Calu3 (cell line): ENCODE measurements at regions not wholly inside any gene's neighbourhood (a gene's known extent, or its start where the extent isn't known, plus 50 kb on each side); places are given as distances from the start of the nearest gene placed in this dataset.

Experiments used
- BruUV-seq: library from RNA; stranded (reverse); fragments of 400-500 nt; replicated peaks from 2 replicates; lab custom pipeline; 2021; lab: Mats Ljungman, UMichigan
- CTCF ChIA-PET: fragments of 300-600 bp; sonication (Branson Sonifier 250); formaldehyde crosslinking; loops from one replicate; lab custom pipeline; 2022; ENCODE audit warnings: antibody characterized with exemption; lab: Charles Lee
- DNase-seq: peaks from one replicate; pipeline ENCODE4 v3.0.0; 2022
- H3K27ac Mint-ChIP-seq: one replicate; pipeline ENCODE4 v1.8.0; 2022; ENCODE audit warnings: mixed read lengths; ENCODE audit not compliant: unreplicated experiment
- H3K27me3 Mint-ChIP-seq: one replicate; pipeline ENCODE4 v1.8.0; 2022; ENCODE audit warnings: mixed read lengths; ENCODE audit not compliant: unreplicated experiment
- H3K36me3 Mint-ChIP-seq: one replicate; pipeline ENCODE4 v1.8.0; 2022; ENCODE audit warnings: mild to moderate bottlenecking, moderate library complexity, mixed read lengths; ENCODE audit not compliant: insufficient read depth, unreplicated experiment
- H3K4me1 Mint-ChIP-seq: one replicate; pipeline ENCODE4 v1.8.0; 2022; ENCODE audit warnings: mild to moderate bottlenecking, low read depth, mixed read lengths; ENCODE audit not compliant: unreplicated experiment
- H3K4me3 Mint-ChIP-seq: one replicate; pipeline ENCODE4 v1.8.0; 2022; ENCODE audit warnings: mild to moderate bottlenecking, low read depth, moderate library complexity, mixed read lengths; ENCODE audit not compliant: unreplicated experiment
- H3K9me3 Mint-ChIP-seq: one replicate; pipeline ENCODE4 v1.8.0; 2022; ENCODE audit warnings: low read depth, mixed read lengths; ENCODE audit not compliant: unreplicated experiment
- CTCF ChIP-seq: fragments of 200-600 bp; IDR thresholded peaks from one replicate; pipeline ENCODE4 v1.8.0; 2022; ENCODE audit warnings: antibody characterized with exemption; ENCODE audit not compliant: unreplicated experiment
- intact Hi-C: fragments of 100-400 bp; cut with micrococcal nuclease; formaldehyde crosslinking; loops from one replicate; pipeline ENCODE4 v1.10.0; 2022; ENCODE audit not compliant: unreplicated experiment

- DNase-seq, result no peak
- BruUV-seq, result no TSS peak
- Mint-ChIP-seq H3K36me3 (no peaks in the 10 kb centered on the region), H3K27ac (no peak overlapping the region), H3K9me3 (peaks cover 1% of the 10 kb centered on the region), H3K4me1 (no peaks in the 10 kb centered on the region), H3K27me3 (no peaks in the 10 kb centered on the region), H3K4me3 (no peak overlapping the region)
- intact Hi-C loops, result no loop called here
- CTCF ChIA-PET, result no interaction called here
- TF ChIP-seq CTCF, result no peak
Measured at GRCh38 chr10:8889538-8889937, 835.0 kb downstream of the GATA3 start.

GRCh38 chr10:8893102-8893501 lies 838.6 kb downstream of the GATA3 start:
- DNase-seq, result no peak
- Mint-ChIP-seq H3K27ac (no peak overlapping the region), H3K9me3 (no peaks in the 10 kb centered on the region), H3K36me3 (no peaks in the 10 kb centered on the region), H3K4me1 (peaks cover 5% of the 10 kb centered on the region), H3K27me3 (no peaks in the 10 kb centered on the region), H3K4me3 (no peak overlapping the region)
- CTCF ChIA-PET, result no interaction called here
- no peak for TF ChIP-seq CTCF
- BruUV-seq, result no TSS peak
- intact Hi-C loops, result no loop called here

- H3K4me3 Mint-ChIP-seq, result no peak overlapping the region
- no peak overlapping the region for H3K27ac Mint-ChIP-seq
- CTCF ChIA-PET, result no interaction called here
- peaks cover 16% of the 10 kb centered on the region for H3K4me1 Mint-ChIP-seq
- DNase-seq, result no peak
- no peaks in the 10 kb centered on the region for H3K36me3 Mint-ChIP-seq
- TF ChIP-seq CTCF, result no peak
- no peaks in the 10 kb centered on the region for H3K9me3 Mint-ChIP-seq
- H3K27me3 Mint-ChIP-seq, result no peaks in the 10 kb centered on the region
- BruUV-seq, result no TSS peak
- intact Hi-C loops, result no loop called here
Measured at GRCh38 chr10:8894148-8894547, 839.7 kb downstream of the GATA3 start.

GRCh38 chr10:8897769-8898168 lies 843.3 kb downstream of the GATA3 start:
- H3K27ac Mint-ChIP-seq, result no peak overlapping the region
- no peaks in the 10 kb centered on the region for H3K36me3 Mint-ChIP-seq
- H3K9me3 Mint-ChIP-seq, result no peaks in the 10 kb centered on the region
- no peak overlapping the region for H3K4me3 Mint-ChIP-seq
- intact Hi-C loops, result no loop called here
- TF ChIP-seq CTCF, result no peak
- DNase-seq, result no peak
- no TSS peak for BruUV-seq
- H3K4me1 Mint-ChIP-seq, result peaks cover 16% of the 10 kb centered on the region
- no peaks in the 10 kb centered on the region for H3K27me3 Mint-ChIP-seq
- CTCF ChIA-PET, result no interaction called here
